ENCODE measurements at regions not wholly inside any gene's neighbourhood (a gene's known extent, or its start where the extent isn't known, plus 50 kb on each side); places are given as distances from the start of the nearest gene placed in this dataset.

GRCh38 chr17:77287432-77288068, 146.8 kb downstream of the SEC14L1 start (continued):
- 0 out of 2 replicates have a peak, but pooled peaks have one; percentile 24 for TF ChIP-seq PBX3 (CRISPR knock-in tag; IDR thresholded peaks at IDR 0.05; ENCODE audit: borderline replicate concordance)
- TF ChIP-seq HOXD1 (CRISPR knock-in tag; IDR thresholded peaks at IDR 0.05) = 0 out of 2 replicates have a peak, but pooled peaks have one; percentile 20
- TF ChIP-seq ZNF574 (CRISPR knock-in tag; IDR thresholded peaks at IDR 0.05) = peak; percentile 52; the same call in 1 of the 2 replicates
- TF ChIP-seq SOX5 (CRISPR knock-in tag; IDR thresholded peaks at IDR 0.05; ENCODE audit: borderline replicate concordance) = peak; percentile 43; the same call in 1 of the 2 replicates
- 0 out of 2 replicates have a peak, but pooled peaks have one; percentile 13 for TF ChIP-seq ZNF142 (CRISPR knock-in tag; IDR thresholded peaks at IDR 0.05)
- no peak for TF ChIP-seq RFX1 (IDR thresholded peaks at IDR 0.05)
- peak; percentile 72 for TF ChIP-seq SAP130 (CRISPR knock-in tag; IDR thresholded peaks at IDR 0.05; ENCODE audit: low read depth)
- TF ChIP-seq ZNF441 (CRISPR knock-in tag; IDR thresholded peaks at IDR 0.05; ENCODE audit: borderline replicate concordance) = peak; percentile 23; the same call in 1 of the 2 replicates
- TF ChIP-seq RBFOX2 (IDR thresholded peaks at IDR 0.05; ENCODE audit: low read depth, low read length) = peak; percentile 46
- TF ChIP-seq ZUFSP (CRISPR knock-in tag; IDR thresholded peaks at IDR 0.05; ENCODE audit: borderline replicate concordance) = no peak
- TF ChIP-seq BCL6 (CRISPR knock-in tag; IDR thresholded peaks at IDR 0.05) = peak; percentile 23; the same call in 1 of the 2 replicates
- 0 out of 2 replicates have a peak, but pooled peaks have one; percentile 9 for TF ChIP-seq ZBTB25 (CRISPR knock-in tag; IDR thresholded peaks at IDR 0.05)
- TF ChIP-seq HOXA3 (CRISPR knock-in tag; IDR thresholded peaks at IDR 0.05) = peak; percentile 81
- 0 out of 2 replicates have a peak, but pooled peaks have one; percentile 62 for TF ChIP-seq ZBTB43 (CRISPR knock-in tag; conservative IDR thresholded peaks at IDR 0.05)
- peak; percentile 21; the same call in 1 of the 2 replicates for TF ChIP-seq WIZ (CRISPR knock-in tag; IDR thresholded peaks at IDR 0.05)

Measured in HepG2 (cell line).